ENCODE measurements at regions not wholly inside any gene's neighbourhood (a gene's known extent, or its start where the extent isn't known, plus 50 kb on each side); places are given as distances from the start of the nearest gene placed in this dataset.

DNA sequence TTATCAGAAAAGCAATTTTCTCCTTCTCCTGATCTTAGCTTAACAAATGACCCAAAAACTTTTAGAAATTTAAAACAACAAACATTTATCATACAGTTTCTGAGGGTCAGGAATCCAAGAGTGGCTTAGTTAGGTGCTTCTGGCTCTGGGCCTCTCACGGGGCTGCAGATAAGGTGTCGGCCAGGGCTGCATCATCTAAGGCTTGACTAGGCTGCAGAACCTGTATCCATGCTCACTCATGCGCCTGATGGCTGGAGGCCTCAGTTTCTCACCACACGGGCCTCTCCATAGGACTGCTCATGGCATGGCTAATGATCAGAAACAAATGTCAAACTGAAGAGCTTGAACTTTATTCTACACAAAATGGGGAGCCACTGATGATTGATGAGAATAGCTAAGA is 210.0 kb downstream of the SEC61B start:
- no peak for TF ChIP-seq KDM5A (IDR thresholded peaks at IDR 0.05)
- TF ChIP-seq RAD21 (conservative IDR thresholded peaks at IDR 0.05 in 1 of 2, IDR thresholded peaks at IDR 0.05 in 1 of 2): no peak
- TF ChIP-seq MYC (IDR thresholded peaks at IDR 0.05; ENCODE audit: borderline replicate concordance, low read length): no peak
- TF ChIP-seq, protein P1, sequence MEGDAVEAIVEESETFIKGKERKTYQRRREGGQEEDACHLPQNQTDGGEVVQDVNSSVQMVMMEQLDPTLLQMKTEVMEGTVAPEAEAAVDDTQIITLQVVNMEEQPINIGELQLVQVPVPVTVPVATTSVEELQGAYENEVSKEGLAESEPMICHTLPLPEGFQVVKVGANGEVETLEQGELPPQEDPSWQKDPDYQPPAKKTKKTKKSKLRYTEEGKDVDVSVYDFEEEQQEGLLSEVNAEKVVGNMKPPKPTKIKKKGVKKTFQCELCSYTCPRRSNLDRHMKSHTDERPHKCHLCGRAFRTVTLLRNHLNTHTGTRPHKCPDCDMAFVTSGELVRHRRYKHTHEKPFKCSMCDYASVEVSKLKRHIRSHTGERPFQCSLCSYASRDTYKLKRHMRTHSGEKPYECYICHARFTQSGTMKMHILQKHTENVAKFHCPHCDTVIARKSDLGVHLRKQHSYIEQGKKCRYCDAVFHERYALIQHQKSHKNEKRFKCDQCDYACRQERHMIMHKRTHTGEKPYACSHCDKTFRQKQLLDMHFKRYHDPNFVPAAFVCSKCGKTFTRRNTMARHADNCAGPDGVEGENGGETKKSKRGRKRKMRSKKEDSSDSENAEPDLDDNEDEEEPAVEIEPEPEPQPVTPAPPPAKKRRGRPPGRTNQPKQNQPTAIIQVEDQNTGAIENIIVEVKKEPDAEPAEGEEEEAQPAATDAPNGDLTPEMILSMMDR (IDR thresholded peaks at IDR 0.05): no peak
- no peak for TF ChIP-seq CEBPB (IDR thresholded peaks at IDR 0.05)
- TF ChIP-seq BHLHE40 (IDR thresholded peaks at IDR 0.05; ENCODE audit: low read depth, low read length): no peak
- no peak for TF ChIP-seq POLR2A (IDR thresholded peaks at IDR 0.05; ENCODE audit: low read length)
- TF ChIP-seq SMC3 (IDR thresholded peaks at IDR 0.05): no peak
- no peak for TF ChIP-seq RFX5 (IDR thresholded peaks at IDR 0.05)
- TF ChIP-seq JUN (IDR thresholded peaks at IDR 0.05): no peak
- TF ChIP-seq, protein P2, sequence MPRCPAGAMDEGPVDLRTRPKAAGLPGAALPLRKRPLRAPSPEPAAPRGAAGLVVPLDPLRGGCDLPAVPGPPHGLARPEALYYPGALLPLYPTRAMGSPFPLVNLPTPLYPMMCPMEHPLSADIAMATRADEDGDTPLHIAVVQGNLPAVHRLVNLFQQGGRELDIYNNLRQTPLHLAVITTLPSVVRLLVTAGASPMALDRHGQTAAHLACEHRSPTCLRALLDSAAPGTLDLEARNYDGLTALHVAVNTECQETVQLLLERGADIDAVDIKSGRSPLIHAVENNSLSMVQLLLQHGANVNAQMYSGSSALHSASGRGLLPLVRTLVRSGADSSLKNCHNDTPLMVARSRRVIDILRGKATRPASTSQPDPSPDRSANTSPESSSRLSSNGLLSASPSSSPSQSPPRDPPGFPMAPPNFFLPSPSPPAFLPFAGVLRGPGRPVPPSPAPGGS (IDR thresholded peaks at IDR 0.05): no peak
- TF ChIP-seq, protein P3, sequence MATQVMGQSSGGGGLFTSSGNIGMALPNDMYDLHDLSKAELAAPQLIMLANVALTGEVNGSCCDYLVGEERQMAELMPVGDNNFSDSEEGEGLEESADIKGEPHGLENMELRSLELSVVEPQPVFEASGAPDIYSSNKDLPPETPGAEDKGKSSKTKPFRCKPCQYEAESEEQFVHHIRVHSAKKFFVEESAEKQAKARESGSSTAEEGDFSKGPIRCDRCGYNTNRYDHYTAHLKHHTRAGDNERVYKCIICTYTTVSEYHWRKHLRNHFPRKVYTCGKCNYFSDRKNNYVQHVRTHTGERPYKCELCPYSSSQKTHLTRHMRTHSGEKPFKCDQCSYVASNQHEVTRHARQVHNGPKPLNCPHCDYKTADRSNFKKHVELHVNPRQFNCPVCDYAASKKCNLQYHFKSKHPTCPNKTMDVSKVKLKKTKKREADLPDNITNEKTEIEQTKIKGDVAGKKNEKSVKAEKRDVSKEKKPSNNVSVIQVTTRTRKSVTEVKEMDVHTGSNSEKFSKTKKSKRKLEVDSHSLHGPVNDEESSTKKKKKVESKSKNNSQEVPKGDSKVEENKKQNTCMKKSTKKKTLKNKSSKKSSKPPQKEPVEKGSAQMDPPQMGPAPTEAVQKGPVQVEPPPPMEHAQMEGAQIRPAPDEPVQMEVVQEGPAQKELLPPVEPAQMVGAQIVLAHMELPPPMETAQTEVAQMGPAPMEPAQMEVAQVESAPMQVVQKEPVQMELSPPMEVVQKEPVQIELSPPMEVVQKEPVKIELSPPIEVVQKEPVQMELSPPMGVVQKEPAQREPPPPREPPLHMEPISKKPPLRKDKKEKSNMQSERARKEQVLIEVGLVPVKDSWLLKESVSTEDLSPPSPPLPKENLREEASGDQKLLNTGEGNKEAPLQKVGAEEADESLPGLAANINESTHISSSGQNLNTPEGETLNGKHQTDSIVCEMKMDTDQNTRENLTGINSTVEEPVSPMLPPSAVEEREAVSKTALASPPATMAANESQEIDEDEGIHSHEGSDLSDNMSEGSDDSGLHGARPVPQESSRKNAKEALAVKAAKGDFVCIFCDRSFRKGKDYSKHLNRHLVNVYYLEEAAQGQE (IDR thresholded peaks at IDR 0.05): no peak
- TF ChIP-seq ZFP36 (IDR thresholded peaks at IDR 0.05; ENCODE audit: borderline replicate concordance, partially characterized antibody): no peak
